ENCODE measurements at regions not wholly inside any gene's neighbourhood (a gene's known extent, or its start where the extent isn't known, plus 50 kb on each side); places are given as distances from the start of the nearest gene placed in this dataset.

GRCh38 chr12:115343008-115343407 is 659.0 kb upstream of the TBX3 start:
- in situ Hi-C loops (cut with MboI; ENCODE audit: low pct_unique_long_range_greater_than_20kb, low sequenced_read_pairs, unreplicated experiment): no loop called here
- TF ChIP-seq CTCF (IDR thresholded peaks at IDR 0.05; ENCODE audit: extremely low read depth, insufficient read depth, missing control alignments): no peak
- DNase-seq (ENCODE audit: low spot score): no peak

DNA sequence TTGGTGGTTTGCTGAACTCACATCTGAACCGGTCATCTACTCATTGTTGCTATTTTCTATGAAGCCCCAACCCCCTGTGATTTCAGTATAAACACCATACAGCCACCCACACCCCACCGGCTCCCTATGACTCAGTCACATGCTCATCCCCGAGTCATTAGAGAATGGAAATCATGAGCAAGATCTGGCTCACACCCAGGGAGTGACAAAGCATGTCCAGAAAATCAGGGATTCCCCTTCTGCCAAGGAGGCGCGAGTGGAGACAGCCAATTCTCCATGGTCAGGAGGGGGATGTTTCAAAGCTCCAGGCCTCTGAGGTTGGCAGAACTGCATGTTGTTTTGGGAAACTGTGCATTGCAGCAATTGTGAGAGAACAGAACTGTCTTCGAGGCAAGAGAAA is 657.5 kb upstream of the TBX3 start:
- TF ChIP-seq CTCF (IDR thresholded peaks at IDR 0.05; ENCODE audit: extremely low read depth, insufficient read depth, missing control alignments): no peak
- DNase-seq (ENCODE audit: low spot score): no peak
- in situ Hi-C loops (cut with MboI; ENCODE audit: low pct_unique_long_range_greater_than_20kb, low sequenced_read_pairs, unreplicated experiment): no loop called here

DNA sequence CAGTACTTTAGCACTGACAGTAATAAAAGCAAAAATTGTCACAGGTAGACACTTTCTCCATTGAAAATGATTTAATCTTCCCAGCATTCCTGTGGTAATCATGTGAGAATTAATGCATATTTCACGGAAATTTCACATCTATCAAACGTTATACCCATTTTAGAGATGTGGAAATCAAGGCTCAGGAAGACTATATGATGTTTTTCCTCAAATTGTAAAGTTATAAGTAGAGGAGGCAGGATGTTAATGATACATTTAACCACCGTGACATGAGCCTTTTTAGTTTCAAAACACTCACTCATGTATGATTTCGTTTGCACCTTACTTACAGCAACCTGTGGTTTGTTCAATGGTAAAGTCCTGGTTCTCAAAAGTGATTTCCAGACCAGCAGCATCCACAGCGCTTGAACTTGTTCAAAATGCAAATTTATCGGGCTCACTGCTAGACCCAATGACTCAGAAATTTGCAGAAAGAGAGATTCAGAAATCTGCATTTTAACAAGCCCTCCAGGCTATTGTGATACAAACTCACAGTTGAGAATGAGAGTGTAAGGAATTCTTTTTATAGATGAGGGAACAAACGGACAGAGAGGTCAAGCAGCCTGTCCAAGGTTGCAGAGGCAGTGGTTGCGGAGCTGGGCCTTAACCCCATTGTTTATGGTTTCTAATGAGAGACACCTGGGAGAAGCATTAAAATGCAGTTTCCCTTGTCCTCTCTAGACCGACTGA is 654.8 kb upstream of the TBX3 start:
- in situ Hi-C loops (cut with MboI; ENCODE audit: low pct_unique_long_range_greater_than_20kb, low sequenced_read_pairs, unreplicated experiment): no loop called here
- DNase-seq (ENCODE audit: low spot score): no peak
- no peak for TF ChIP-seq CTCF (IDR thresholded peaks at IDR 0.05; ENCODE audit: extremely low read depth, insufficient read depth, missing control alignments)

DNA sequence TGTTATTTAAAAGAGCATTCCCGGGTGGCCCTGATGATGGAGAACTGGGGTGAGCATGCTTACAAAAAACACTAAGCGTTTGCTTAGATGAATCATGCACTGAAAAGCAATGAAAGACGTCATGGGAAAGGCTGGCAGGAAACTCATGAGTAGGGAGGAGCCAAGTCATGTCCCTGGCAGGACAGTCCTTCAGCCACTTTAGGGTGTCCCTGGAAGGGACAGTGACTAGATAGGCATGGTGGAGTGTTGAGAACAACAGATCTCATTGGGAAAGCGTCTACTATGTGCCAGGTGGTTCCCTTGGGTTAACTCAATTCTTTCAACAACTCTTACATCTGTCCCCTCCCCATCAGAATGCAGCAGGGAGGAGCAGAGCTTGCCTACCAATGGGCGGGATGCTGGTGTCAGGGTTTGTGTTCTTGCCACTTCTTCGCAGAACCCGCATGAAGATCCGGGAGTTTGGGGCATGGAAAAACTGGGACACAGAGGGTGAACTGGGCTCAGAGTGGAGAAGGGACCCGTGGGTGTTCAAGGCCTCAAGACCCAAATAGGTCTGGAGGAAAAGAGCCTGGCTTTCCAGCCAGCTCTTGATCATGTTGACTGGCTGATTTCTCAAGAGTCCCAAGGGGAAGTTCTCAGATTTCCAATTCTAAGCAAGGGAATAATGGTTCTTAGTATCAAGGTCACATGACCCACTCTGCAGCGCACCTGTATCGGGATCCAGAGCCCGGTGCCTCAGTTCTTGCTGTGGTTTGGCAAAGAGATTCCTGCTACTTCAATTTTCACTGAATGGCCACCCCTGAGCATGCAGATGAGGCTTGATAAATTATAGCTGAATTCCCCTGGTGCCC is 653.9 kb upstream of the TBX3 start:
- TF ChIP-seq CTCF (IDR thresholded peaks at IDR 0.05; ENCODE audit: extremely low read depth, insufficient read depth, missing control alignments): no peak
- in situ Hi-C loops (cut with MboI; ENCODE audit: low pct_unique_long_range_greater_than_20kb, low sequenced_read_pairs, unreplicated experiment): no loop called here
- no peak for DNase-seq (ENCODE audit: low spot score)

DNA sequence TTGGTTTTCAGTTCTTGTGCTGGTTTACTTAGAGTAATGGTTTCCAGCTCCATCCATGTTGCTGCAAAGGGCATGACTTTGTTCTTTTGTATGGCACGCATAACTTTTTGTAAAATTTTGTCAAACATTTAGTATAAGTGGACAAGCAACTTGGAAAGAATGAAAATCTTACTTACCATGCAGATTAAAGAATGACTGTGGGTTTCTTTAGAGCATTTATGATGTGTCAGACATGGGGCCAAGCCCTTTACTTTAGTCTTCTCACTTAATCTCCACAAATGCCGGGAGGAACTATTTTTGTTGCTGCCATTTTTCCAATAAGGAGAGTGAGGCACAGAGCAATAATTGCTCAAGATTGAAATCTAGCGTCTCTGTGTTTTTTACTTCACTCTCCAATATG is 652.5 kb upstream of the TBX3 start:
- no peak for DNase-seq (ENCODE audit: low spot score)
- no peak for TF ChIP-seq CTCF (IDR thresholded peaks at IDR 0.05; ENCODE audit: extremely low read depth, insufficient read depth, missing control alignments)
- in situ Hi-C loops (cut with MboI; ENCODE audit: low pct_unique_long_range_greater_than_20kb, low sequenced_read_pairs, unreplicated experiment): no loop called here

DNA sequence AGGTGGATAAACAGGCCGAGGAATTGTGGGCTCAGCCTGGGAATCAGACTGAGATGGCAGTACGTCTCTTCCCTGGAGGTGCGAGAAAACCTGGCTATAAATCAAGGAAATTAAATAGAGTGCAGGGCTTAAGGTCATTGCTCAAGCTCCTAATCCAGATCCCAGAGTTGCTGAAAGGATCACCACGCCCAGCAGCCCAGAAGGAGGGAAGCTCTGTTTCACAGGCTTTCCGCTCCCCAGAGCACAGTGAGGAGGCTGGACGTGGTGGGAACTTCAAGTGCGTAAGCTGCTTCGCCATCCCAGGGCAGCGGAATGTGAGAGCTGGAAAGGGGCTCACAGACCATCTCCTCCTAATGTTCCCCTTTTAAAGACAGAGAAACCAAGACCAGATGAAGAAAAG is 651.6 kb upstream of the TBX3 start:
- no peak for DNase-seq (ENCODE audit: low spot score)
- in situ Hi-C loops (cut with MboI; ENCODE audit: low pct_unique_long_range_greater_than_20kb, low sequenced_read_pairs, unreplicated experiment): no loop called here
- TF ChIP-seq CTCF (IDR thresholded peaks at IDR 0.05; ENCODE audit: extremely low read depth, insufficient read depth, missing control alignments): no peak

All from GM13977 (cell line).